Suprapubic skin (tissue), 3 donors: ENCODE measurements at regions not wholly inside any gene's neighbourhood (a gene's known extent, or its start where the extent isn't known, plus 50 kb on each side); places are given as distances from the start of the nearest gene placed in this dataset.

Source experiments
- EP300 ChIP-seq: sonication (generic); formaldehyde crosslinking; IDR thresholded peaks from one replicate; pipeline ENCODE4 v1.6.1; 2017; ENCODE audit warnings: antibody characterized with exemption
- TF ChIP-seq, protein P1 (sequence below), 2 donors: fragments of 200-600 bp in 1 of 2; fragments of 450-650 bp in 1 of 2; sonication (generic) in 1 of 2; IDR thresholded peaks; one replicate each; pipeline ENCODE4 v1.5.1; 2016 to 2019; ENCODE audit warnings: antibody characterized with exemption in 2 of 2, mild to moderate bottlenecking in 1 of 2, moderate library complexity in 1 of 2

DNA sequence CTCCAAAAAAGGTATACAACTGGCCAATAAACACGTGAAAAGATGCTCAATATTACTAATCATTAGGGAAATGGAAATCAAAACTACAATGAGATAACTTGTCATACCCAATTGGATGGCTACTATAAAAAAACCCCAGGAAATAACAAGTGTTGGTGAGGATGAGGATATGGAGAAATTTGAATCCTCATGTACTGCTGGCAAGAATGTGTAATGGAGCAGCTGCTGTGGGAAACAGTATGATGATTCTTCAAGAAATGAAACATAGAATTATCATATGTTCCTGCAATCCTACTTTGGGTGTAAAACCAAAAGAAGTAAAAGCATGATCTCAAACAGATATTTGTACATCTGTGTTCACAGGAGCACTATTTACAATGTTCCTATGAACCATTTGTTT lies 67.4 kb downstream of the RPLP1 start:
- TF ChIP-seq, protein P1, sequence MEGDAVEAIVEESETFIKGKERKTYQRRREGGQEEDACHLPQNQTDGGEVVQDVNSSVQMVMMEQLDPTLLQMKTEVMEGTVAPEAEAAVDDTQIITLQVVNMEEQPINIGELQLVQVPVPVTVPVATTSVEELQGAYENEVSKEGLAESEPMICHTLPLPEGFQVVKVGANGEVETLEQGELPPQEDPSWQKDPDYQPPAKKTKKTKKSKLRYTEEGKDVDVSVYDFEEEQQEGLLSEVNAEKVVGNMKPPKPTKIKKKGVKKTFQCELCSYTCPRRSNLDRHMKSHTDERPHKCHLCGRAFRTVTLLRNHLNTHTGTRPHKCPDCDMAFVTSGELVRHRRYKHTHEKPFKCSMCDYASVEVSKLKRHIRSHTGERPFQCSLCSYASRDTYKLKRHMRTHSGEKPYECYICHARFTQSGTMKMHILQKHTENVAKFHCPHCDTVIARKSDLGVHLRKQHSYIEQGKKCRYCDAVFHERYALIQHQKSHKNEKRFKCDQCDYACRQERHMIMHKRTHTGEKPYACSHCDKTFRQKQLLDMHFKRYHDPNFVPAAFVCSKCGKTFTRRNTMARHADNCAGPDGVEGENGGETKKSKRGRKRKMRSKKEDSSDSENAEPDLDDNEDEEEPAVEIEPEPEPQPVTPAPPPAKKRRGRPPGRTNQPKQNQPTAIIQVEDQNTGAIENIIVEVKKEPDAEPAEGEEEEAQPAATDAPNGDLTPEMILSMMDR (IDR thresholded peaks at IDR 0.05), result no peak
- no peak for TF ChIP-seq EP300
